ENCODE measurements at regions not wholly inside any gene's neighbourhood (a gene's known extent, or its start where the extent isn't known, plus 50 kb on each side); places are given as distances from the start of the nearest gene placed in this dataset.

- no peaks in the 10 kb centered on the region for H3K27me3 Mint-ChIP-seq (ENCODE audit: low read depth)
- H3K36me3 Mint-ChIP-seq, result no peaks in the 10 kb centered on the region
- no peaks in the 10 kb centered on the region for H3K9me3 Mint-ChIP-seq
- no peak for DNase-seq (ENCODE audit: low spot score in 2 of 2, unreplicated experiment in 2 of 2)
- H3K4me1 Mint-ChIP-seq, result peaks cover 2% of the 10 kb centered on the region
- H3K4me3 Mint-ChIP-seq, result no peak overlapping the region
- no peak overlapping the region for H3K27ac Mint-ChIP-seq
- no peak for TF ChIP-seq CTCF (IDR thresholded peaks at IDR 0.05; ENCODE audit: unreplicated experiment)
Observed at GRCh38 chr7:108808549-108809266, 239.0 kb downstream of the DNAJB9 start.

- no peaks in the 10 kb centered on the region for H3K9me3 Mint-ChIP-seq
- no peaks in the 10 kb centered on the region for H3K4me1 Mint-ChIP-seq
- H3K27me3 Mint-ChIP-seq (ENCODE audit: low read depth), result no peaks in the 10 kb centered on the region
- no peak for DNase-seq (ENCODE audit: low spot score in 2 of 2, unreplicated experiment in 2 of 2)
- H3K36me3 Mint-ChIP-seq, result no peaks in the 10 kb centered on the region
- TF ChIP-seq CTCF (IDR thresholded peaks at IDR 0.05; ENCODE audit: unreplicated experiment), result no peak
- H3K27ac Mint-ChIP-seq, result no peak overlapping the region
- H3K4me3 Mint-ChIP-seq, result no peak overlapping the region
Observed at GRCh38 chr7:108809356-108809755, 239.7 kb downstream of the DNAJB9 start.

GRCh38 chr7:108810756-108811385 is 241.2 kb downstream of the DNAJB9 start:
- Mint-ChIP-seq H3K27me3 (ENCODE audit: low read depth) (no peaks in the 10 kb centered on the region), H3K36me3 (no peaks in the 10 kb centered on the region), H3K27ac (no peak overlapping the region), H3K4me1 (no peaks in the 10 kb centered on the region), H3K9me3 (no peaks in the 10 kb centered on the region), H3K4me3 (no peak overlapping the region)
- TF ChIP-seq CTCF (IDR thresholded peaks at IDR 0.05; ENCODE audit: unreplicated experiment), result no peak
- DNase-seq (ENCODE audit: low spot score in 2 of 2, unreplicated experiment in 2 of 2), result no peak

- Mint-ChIP-seq H3K27me3 (ENCODE audit: low read depth) (no peaks in the 10 kb centered on the region), H3K9me3 (no peaks in the 10 kb centered on the region), H3K27ac (no peak overlapping the region), H3K4me1 (peaks cover 2% of the 10 kb centered on the region), H3K36me3 (no peaks in the 10 kb centered on the region), H3K4me3 (no peak overlapping the region)
- TF ChIP-seq CTCF (IDR thresholded peaks at IDR 0.05; ENCODE audit: unreplicated experiment), result no peak
- no peak for DNase-seq (ENCODE audit: low spot score in 2 of 2, unreplicated experiment in 2 of 2)
Observed at GRCh38 chr7:108813251-108814014, 243.8 kb downstream of the DNAJB9 start.

GRCh38 chr7:108815815-108816214 is 246.1 kb downstream of the DNAJB9 start:
- H3K4me1 Mint-ChIP-seq, result peaks cover 4% of the 10 kb centered on the region
- H3K4me3 Mint-ChIP-seq, result no peak overlapping the region
- H3K27me3 Mint-ChIP-seq (ENCODE audit: low read depth), result no peaks in the 10 kb centered on the region
- no peak overlapping the region for H3K27ac Mint-ChIP-seq
- no peak for DNase-seq (ENCODE audit: low spot score in 2 of 2, unreplicated experiment in 2 of 2)
- TF ChIP-seq CTCF (IDR thresholded peaks at IDR 0.05; ENCODE audit: unreplicated experiment), result no peak
- no peaks in the 10 kb centered on the region for H3K36me3 Mint-ChIP-seq
- no peaks in the 10 kb centered on the region for H3K9me3 Mint-ChIP-seq

Data from mesothelial cell of epicardium (in vitro differentiated cells).